ENCODE measurements at regions not wholly inside any gene's neighbourhood (a gene's known extent, or its start where the extent isn't known, plus 50 kb on each side); places are given as distances from the start of the nearest gene placed in this dataset.

- TF ChIP-seq GATA1 (IDR thresholded peaks at IDR 0.05; ENCODE audit: low read depth, low read length) (no peak), POLR2A (IDR thresholded peaks at IDR 0.05; ENCODE audit: low read length) (no peak)
- DNase-seq, result no peak
Measured at GRCh38 chr12:58359084-58359483, 417.7 kb downstream of the ATP23 start.

- TF ChIP-seq GATA1 (IDR thresholded peaks at IDR 0.05; ENCODE audit: low read depth, low read length) (no peak), POLR2A (IDR thresholded peaks at IDR 0.05; ENCODE audit: low read length) (no peak)
- no peak for DNase-seq
Measured at GRCh38 chr12:58361056-58361455, 419.7 kb downstream of the ATP23 start.

- no peak for TF ChIP-seq POLR2A (IDR thresholded peaks at IDR 0.05; ENCODE audit: low read length)
- no peak for TF ChIP-seq GATA1 (IDR thresholded peaks at IDR 0.05; ENCODE audit: low read depth, low read length)
- no peak for DNase-seq
Measured at GRCh38 chr12:58363971-58364370, 422.6 kb downstream of the ATP23 start.

GRCh38 chr12:58364389-58365086 is 423.2 kb downstream of the ATP23 start:
- DNase-seq, result no peak
- TF ChIP-seq POLR2A (IDR thresholded peaks at IDR 0.05; ENCODE audit: low read length) (no peak), GATA1 (IDR thresholded peaks at IDR 0.05; ENCODE audit: low read depth, low read length) (no peak)

- TF ChIP-seq POLR2A (IDR thresholded peaks at IDR 0.05; ENCODE audit: low read length) (no peak), GATA1 (IDR thresholded peaks at IDR 0.05; ENCODE audit: low read depth, low read length) (no peak)
- DNase-seq, result no peak
Measured at GRCh38 chr12:58365087-58365390, 423.7 kb downstream of the ATP23 start.

GRCh38 chr12:58367041-58367440 is 425.7 kb downstream of the ATP23 start:
- TF ChIP-seq POLR2A (IDR thresholded peaks at IDR 0.05; ENCODE audit: low read length), result no peak
- TF ChIP-seq GATA1 (IDR thresholded peaks at IDR 0.05; ENCODE audit: low read depth, low read length), result no peak
- no peak for DNase-seq

- TF ChIP-seq POLR2A (IDR thresholded peaks at IDR 0.05; ENCODE audit: low read length), result no peak
- no peak for TF ChIP-seq GATA1 (IDR thresholded peaks at IDR 0.05; ENCODE audit: low read depth, low read length)
- no peak for DNase-seq
Measured at GRCh38 chr12:58368001-58368400, 426.6 kb downstream of the ATP23 start.

- TF ChIP-seq GATA1 (IDR thresholded peaks at IDR 0.05; ENCODE audit: low read depth, low read length), result no peak
- no peak for TF ChIP-seq POLR2A (IDR thresholded peaks at IDR 0.05; ENCODE audit: low read length)
- no peak for DNase-seq
Measured at GRCh38 chr12:58369576-58369975, 428.2 kb downstream of the ATP23 start.

GRCh38 chr12:58372298-58372697 is 430.9 kb downstream of the ATP23 start:
- no peak for DNase-seq
- TF ChIP-seq POLR2A (IDR thresholded peaks at IDR 0.05; ENCODE audit: low read length), result no peak
- no peak for TF ChIP-seq GATA1 (IDR thresholded peaks at IDR 0.05; ENCODE audit: low read depth, low read length)

GRCh38 chr12:58378028-58378427 is 436.7 kb downstream of the ATP23 start:
- no peak for TF ChIP-seq POLR2A (IDR thresholded peaks at IDR 0.05; ENCODE audit: low read length)
- TF ChIP-seq GATA1 (IDR thresholded peaks at IDR 0.05; ENCODE audit: low read depth, low read length), result no peak
- DNase-seq, result no peak

- TF ChIP-seq GATA1 (IDR thresholded peaks at IDR 0.05; ENCODE audit: low read depth, low read length), result no peak
- no peak for TF ChIP-seq POLR2A (IDR thresholded peaks at IDR 0.05; ENCODE audit: low read length)
- no peak for DNase-seq
Measured at GRCh38 chr12:58381546-58381945, 440.2 kb downstream of the ATP23 start.

GRCh38 chr12:58384196-58384595 is 442.8 kb downstream of the ATP23 start:
- no peak for TF ChIP-seq POLR2A (IDR thresholded peaks at IDR 0.05; ENCODE audit: low read length)
- peak; percentile 58 to 82 for DNase-seq

GRCh38 chr12:58386136-58386535 is 444.8 kb downstream of the ATP23 start:
- peak in 1 of 2 experiments; percentile 8 for DNase-seq
- TF ChIP-seq POLR2A (IDR thresholded peaks at IDR 0.05; ENCODE audit: low read length) (no peak), GATA1 (IDR thresholded peaks at IDR 0.05; ENCODE audit: low read depth, low read length) (no peak)

GRCh38 chr12:58387199-58387598 is 445.8 kb downstream of the ATP23 start:
- TF ChIP-seq GATA1 (IDR thresholded peaks at IDR 0.05; ENCODE audit: low read depth, low read length) (no peak), POLR2A (IDR thresholded peaks at IDR 0.05; ENCODE audit: low read length) (no peak)
- no peak for DNase-seq

- no peak for DNase-seq
- TF ChIP-seq POLR2A (IDR thresholded peaks at IDR 0.05; ENCODE audit: low read length), result no peak
- no peak for TF ChIP-seq GATA1 (IDR thresholded peaks at IDR 0.05; ENCODE audit: low read depth, low read length)
Measured at GRCh38 chr12:58388261-58388660, 446.9 kb downstream of the ATP23 start.

- TF ChIP-seq GATA1 (IDR thresholded peaks at IDR 0.05; ENCODE audit: low read depth, low read length) (no peak), POLR2A (IDR thresholded peaks at IDR 0.05; ENCODE audit: low read length) (no peak)
- no peak for DNase-seq
Measured at GRCh38 chr12:58393152-58393551, 451.8 kb downstream of the ATP23 start.

Data from erythroblast (primary cell).